Neuron (in vitro differentiated cells): ENCODE measurements at regions not wholly inside any gene's neighbourhood (a gene's known extent, or its start where the extent isn't known, plus 50 kb on each side); places are given as distances from the start of the nearest gene placed in this dataset.

Source experiments
- H2AFZ ChIP-seq: one replicate; pipeline ENCODE4 v1.6.1; 2013; ENCODE audit warnings: low read depth, mild to moderate bottlenecking, inconsistent platforms, low read length, moderate library complexity
- H3K27me3 ChIP-seq: one replicate; pipeline ENCODE4 v1.6.1; 2013; ENCODE audit warnings: low read length; ENCODE audit not compliant: insufficient read depth
- H3K36me3 ChIP-seq: one replicate; pipeline ENCODE4 v1.6.1; 2013; ENCODE audit warnings: low read length; ENCODE audit not compliant: insufficient read depth
- H3K4me1 ChIP-seq: one replicate; pipeline ENCODE4 v1.6.1; 2013; ENCODE audit warnings: low read length; ENCODE audit not compliant: insufficient read depth
- H3K4me3 ChIP-seq: 2 replicates; pipeline ENCODE4 v1.5.1; 2013; ENCODE audit warnings: mild to moderate bottlenecking, low read length, moderate library complexity
- H3K9me3 ChIP-seq: one replicate; pipeline ENCODE4 v1.6.1; 2013; ENCODE audit warnings: low read length

- no peak overlapping the region for H3K4me3 ChIP-seq
Measured at GRCh38 chr21:35316456-35316855, 267.4 kb upstream of the RUNX1 start.

GRCh38 chr21:35314857-35315582, 265.9 kb upstream of the RUNX1 start:
- Histone ChIP-seq H3K36me3 (no peaks in the 10 kb centered on the region), H3K9me3 (no peaks in the 10 kb centered on the region), H3K27me3 (no peaks in the 10 kb centered on the region), H3K4me3 (no peak overlapping the region), H3K4me1 (no peaks in the 10 kb centered on the region), H2AFZ (no peak overlapping the region)

More at GRCh38 chr21:35316456-35316855, 267.4 kb upstream of the RUNX1 start:
- Histone ChIP-seq H3K36me3 (no peaks in the 10 kb centered on the region), H2AFZ (no peak overlapping the region), H3K27me3 (no peaks in the 10 kb centered on the region), H3K4me1 (no peaks in the 10 kb centered on the region), H3K9me3 (no peaks in the 10 kb centered on the region)

- Histone ChIP-seq H3K4me1 (no peaks in the 10 kb centered on the region), H3K36me3 (no peaks in the 10 kb centered on the region), H3K9me3 (no peaks in the 10 kb centered on the region), H2AFZ (no peak overlapping the region), H3K27me3 (no peaks in the 10 kb centered on the region), H3K4me3 (no peak overlapping the region)
Measured at GRCh38 chr21:35311985-35312384, 262.9 kb upstream of the RUNX1 start.

- H3K36me3 ChIP-seq = no peaks in the 10 kb centered on the region
- H3K4me3 ChIP-seq = no peak overlapping the region
- no peaks in the 10 kb centered on the region for H3K27me3 ChIP-seq
- H2AFZ ChIP-seq = no peak overlapping the region
- H3K9me3 ChIP-seq = no peaks in the 10 kb centered on the region
- no peaks in the 10 kb centered on the region for H3K4me1 ChIP-seq
Measured at GRCh38 chr21:35309316-35309715, 260.2 kb upstream of the RUNX1 start.

GRCh38 chr21:35303085-35303484, 254.0 kb upstream of the RUNX1 start:
- H3K27me3 ChIP-seq = no peaks in the 10 kb centered on the region
- H3K4me1 ChIP-seq = no peaks in the 10 kb centered on the region
- H3K9me3 ChIP-seq = no peaks in the 10 kb centered on the region
- no peak overlapping the region for H2AFZ ChIP-seq
- H3K4me3 ChIP-seq = no peak overlapping the region
- no peaks in the 10 kb centered on the region for H3K36me3 ChIP-seq

- Histone ChIP-seq H3K4me1 (no peaks in the 10 kb centered on the region), H3K9me3 (no peaks in the 10 kb centered on the region), H3K27me3 (no peaks in the 10 kb centered on the region), H3K4me3 (no peak overlapping the region), H3K36me3 (no peaks in the 10 kb centered on the region), H2AFZ (no peak overlapping the region)
Measured at GRCh38 chr21:35298757-35299156, 249.7 kb upstream of the RUNX1 start.

- H3K4me1 ChIP-seq = no peaks in the 10 kb centered on the region
- no peaks in the 10 kb centered on the region for H3K9me3 ChIP-seq
- H2AFZ ChIP-seq = no peak overlapping the region
- H3K27me3 ChIP-seq = no peaks in the 10 kb centered on the region
- H3K36me3 ChIP-seq = no peaks in the 10 kb centered on the region
- H3K4me3 ChIP-seq = no peak overlapping the region
Measured at GRCh38 chr21:35297665-35298064, 248.6 kb upstream of the RUNX1 start.

- H3K27me3 ChIP-seq = no peaks in the 10 kb centered on the region
- no peak overlapping the region for H3K4me3 ChIP-seq
- no peaks in the 10 kb centered on the region for H3K9me3 ChIP-seq
Measured at GRCh38 chr21:35294231-35294898, 245.3 kb upstream of the RUNX1 start.

GRCh38 chr21:35291973-35292627, 243.0 kb upstream of the RUNX1 start:
- no peaks in the 10 kb centered on the region for H3K36me3 ChIP-seq
- H3K9me3 ChIP-seq = no peaks in the 10 kb centered on the region
- no peaks in the 10 kb centered on the region for H3K4me1 ChIP-seq
- no peak overlapping the region for H3K4me3 ChIP-seq
- H3K27me3 ChIP-seq = no peaks in the 10 kb centered on the region
- no peak overlapping the region for H2AFZ ChIP-seq

More at GRCh38 chr21:35294231-35294898, 245.3 kb upstream of the RUNX1 start:
- no peaks in the 10 kb centered on the region for H3K36me3 ChIP-seq
- H3K4me1 ChIP-seq = no peaks in the 10 kb centered on the region
- H2AFZ ChIP-seq = no peak overlapping the region

- H3K9me3 ChIP-seq = no peaks in the 10 kb centered on the region
- H2AFZ ChIP-seq = no peak overlapping the region
- H3K27me3 ChIP-seq = no peaks in the 10 kb centered on the region
- H3K4me3 ChIP-seq = no peak overlapping the region
- no peaks in the 10 kb centered on the region for H3K4me1 ChIP-seq
- H3K36me3 ChIP-seq = no peaks in the 10 kb centered on the region
Measured at GRCh38 chr21:35291034-35291433, 241.9 kb upstream of the RUNX1 start.

GRCh38 chr21:35288238-35288637, 239.1 kb upstream of the RUNX1 start:
- Histone ChIP-seq H3K4me1 (no peaks in the 10 kb centered on the region), H2AFZ (no peak overlapping the region), H3K36me3 (no peaks in the 10 kb centered on the region), H3K4me3 (no peak overlapping the region), H3K9me3 (no peaks in the 10 kb centered on the region), H3K27me3 (no peaks in the 10 kb centered on the region)

- H3K36me3 ChIP-seq = no peaks in the 10 kb centered on the region
- no peak overlapping the region for H3K4me3 ChIP-seq
Measured at GRCh38 chr21:35284199-35284598, 235.1 kb upstream of the RUNX1 start.

GRCh38 chr21:35282944-35283343, 233.8 kb upstream of the RUNX1 start:
- no peak overlapping the region for H2AFZ ChIP-seq
- no peak overlapping the region for H3K4me3 ChIP-seq
- H3K36me3 ChIP-seq = no peaks in the 10 kb centered on the region
- no peaks in the 10 kb centered on the region for H3K9me3 ChIP-seq
- no peaks in the 10 kb centered on the region for H3K27me3 ChIP-seq
- H3K4me1 ChIP-seq = no peaks in the 10 kb centered on the region

More at GRCh38 chr21:35284199-35284598, 235.1 kb upstream of the RUNX1 start:
- no peaks in the 10 kb centered on the region for H3K9me3 ChIP-seq
- no peaks in the 10 kb centered on the region for H3K4me1 ChIP-seq
- no peaks in the 10 kb centered on the region for H3K27me3 ChIP-seq
- no peak overlapping the region for H2AFZ ChIP-seq
